H1 (cell line): ENCODE measurements at regions not wholly inside any gene's neighbourhood (a gene's known extent, or its start where the extent isn't known, plus 50 kb on each side); places are given as distances from the start of the nearest gene placed in this dataset.

ENCODE experiments used
- CTCF ChIA-PET: fragments of 300-600 bp; sonication (Branson Sonifier 250); formaldehyde crosslinking; loops from one replicate; lab custom pipeline; 2021; ENCODE audit not compliant: partially characterized antibody; lab: Charles Lee
- POLR2A ChIA-PET: fragments of 300-600 bp; sonication (Branson Sonifier 250); formaldehyde crosslinking; loops from one replicate; lab custom pipeline; 2021; ENCODE audit warnings: inconsistent platforms; ENCODE audit not compliant: partially characterized antibody; lab: Charles Lee
- DNase-seq, 2 experiments: peaks; one replicate each; pipeline versions ENCODE4 v3.0.0 to v3.0.0-alpha.2; 2010 to 2022; ENCODE audit warnings: low spot score in 2 of 2, low read depth in 1 of 2, mixed read lengths in 1 of 2
- FAIRE-seq: peaks from 2 replicates; lab custom pipeline; 2011; peaks lifted over from hg19 to GRCh38; lab: Jason Lieb, UNC
- H2AFZ ChIP-seq: 2 replicates; pipeline ENCODE4 v1.8.1; 2012; ENCODE audit warnings: low read length, inconsistent platforms
- H2AK5ac ChIP-seq: 2 replicates; pipeline ENCODE4 v1.6.1; 2013; ENCODE audit warnings: low read depth, low read length
- H2BK120ac ChIP-seq: replicated peaks from 2 replicates; pipeline ENCODE3; 2013; ENCODE audit warnings: low read depth, low read length, inconsistent platforms
- H2BK12ac ChIP-seq: 2 replicates; pipeline ENCODE4 v1.6.1; 2013; ENCODE audit warnings: low read depth, low read length
- H2BK15ac ChIP-seq: 2 replicates; pipeline ENCODE4 v1.6.1; 2013; ENCODE audit warnings: low read length
- H2BK20ac ChIP-seq: 2 replicates; pipeline ENCODE4 v1.6.1; 2013; ENCODE audit warnings: low read length
- H2BK5ac ChIP-seq: 2 replicates; pipeline ENCODE4 v1.6.1; 2013; ENCODE audit warnings: low read depth, low read length
- H3K14ac ChIP-seq: 2 replicates; pipeline ENCODE4 v1.6.1; 2013; ENCODE audit warnings: inconsistent platforms; ENCODE audit not compliant: insufficient read length
- H3K18ac ChIP-seq: 2 replicates; pipeline ENCODE4 v1.6.1; 2013; ENCODE audit warnings: low read length; ENCODE audit errors: extremely low read depth
- H3K23ac ChIP-seq: 2 replicates; pipeline ENCODE4 v1.6.1; 2013; ENCODE audit warnings: inconsistent platforms; ENCODE audit not compliant: insufficient read length
- H3K23me2 ChIP-seq: 2 replicates; pipeline ENCODE4 v1.6.1; 2013; ENCODE audit warnings: low read depth, low read length
- H3K27ac ChIP-seq: 2 replicates; pipeline ENCODE4 v1.6.1; 2011; ENCODE audit warnings: low read depth, low read length, inconsistent platforms
- H3K27me3 ChIP-seq, 4 experiments: replicated peaks in 1 of 4; 1 replicate in 1 of 4; 2 replicates in 3 of 4; pipeline versions ENCODE4 v1.6.1 to v1.8.1; 2011 to 2013; ENCODE audit warnings: low read length in 3 of 4, mild to moderate bottlenecking in 3 of 4, inconsistent platforms in 2 of 4, mixed read lengths in 2 of 4, moderate library complexity in 1 of 4; ENCODE audit not compliant: control insufficient read depth in 3 of 4, insufficient read depth in 3 of 4; ENCODE audit errors: extremely low read depth in 1 of 4
- H3K36me3 ChIP-seq, 4 experiments: 2 replicates each; pipeline versions ENCODE4 v1.6.1 to v1.8.1; 2011 to 2013; ENCODE audit warnings: mild to moderate bottlenecking in 4 of 4, low read length in 3 of 4, moderate library complexity in 2 of 4, control low read depth in 1 of 4, inconsistent platforms in 1 of 4; ENCODE audit not compliant: insufficient read depth in 4 of 4, control insufficient read depth in 2 of 4
- H3K4ac ChIP-seq: replicated peaks from 2 replicates; pipeline ENCODE3; 2013; ENCODE audit warnings: low read length, low read depth, mixed read lengths, inconsistent platforms; ENCODE audit not compliant: insufficient read length
- H3K4me1 ChIP-seq, 4 experiments: replicated peaks in 1 of 4; 1 replicate in 1 of 4; 2 replicates in 3 of 4; pipeline versions ENCODE4 v1.6.1 to v1.8.1; 2011 to 2013; ENCODE audit warnings: low read length in 3 of 4, inconsistent platforms in 2 of 4, mixed read lengths in 1 of 4; ENCODE audit not compliant: insufficient read depth in 4 of 4, control insufficient read depth in 3 of 4
- H3K4me2 ChIP-seq, 2 experiments: 2 replicates each; pipeline versions ENCODE4 v1.6.1 to v1.8.1; 2011 to 2013; ENCODE audit warnings: low read depth in 2 of 2, low read length in 2 of 2, control low read depth in 1 of 2, inconsistent platforms in 1 of 2, mild to moderate bottlenecking in 1 of 2; ENCODE audit not compliant: insufficient read depth in 1 of 2
- H3K4me3 ChIP-seq, 4 experiments: fragments of 200-600, 300-600 bp in 1 of 4; sonication (generic), shearing (Covaris generic), sonication (Bioruptor Twin) in 1 of 4; 2 replicates each; pipeline versions ENCODE4 v1.5.1 to v1.8.1; 2011 to 2016; ENCODE audit warnings: low read length in 4 of 4, low read depth in 3 of 4, control low read depth in 2 of 4, inconsistent platforms in 2 of 4, mild to moderate bottlenecking in 2 of 4, mixed read lengths in 1 of 4, moderate library complexity in 1 of 4; ENCODE audit not compliant: insufficient read depth in 2 of 4; ENCODE audit errors: extremely low read depth in 1 of 4
- H3K56ac ChIP-seq: replicated peaks from 2 replicates; pipeline ENCODE3; 2013; ENCODE audit warnings: low read depth, mild to moderate bottlenecking, mixed read lengths, low read length, inconsistent platforms; ENCODE audit not compliant: insufficient read length
- H3K79me1 ChIP-seq: 2 replicates; pipeline ENCODE4 v1.6.1; 2013; ENCODE audit warnings: low read depth, low read length, control low read depth
- H3K79me2 ChIP-seq, 2 experiments: 2 replicates each; pipeline versions ENCODE4 v1.6.1 to v1.8.1; 2012 to 2013; ENCODE audit warnings: low read length in 2 of 2, mild to moderate bottlenecking in 2 of 2, inconsistent platforms in 1 of 2; ENCODE audit not compliant: insufficient read depth in 2 of 2, control insufficient read depth in 1 of 2
- H3K9ac ChIP-seq, 4 experiments: replicated peaks in 1 of 4; 1 replicate in 1 of 4; 2 replicates in 3 of 4; pipeline versions ENCODE4 v1.6.1 to v1.8.1; 2011 to 2013; ENCODE audit warnings: low read depth in 3 of 4, low read length in 3 of 4, control low read depth in 2 of 4, mild to moderate bottlenecking in 2 of 4, moderate library complexity in 2 of 4, inconsistent platforms in 1 of 4; ENCODE audit errors: extremely low read depth in 1 of 4
- H3K9me3 ChIP-seq, 2 experiments: 2 replicates each; pipeline versions ENCODE4 v1.6.1 to v1.8.1; 2012 to 2013; ENCODE audit warnings: mild to moderate bottlenecking in 2 of 2, moderate library complexity in 2 of 2, control low read depth in 1 of 2, inconsistent platforms in 1 of 2, low read depth in 1 of 2, low read length in 1 of 2, mixed read lengths in 1 of 2; ENCODE audit not compliant: insufficient read depth in 2 of 2
- H4K20me1 ChIP-seq, 2 experiments: replicated peaks in 1 of 2; 2 replicates each; pipeline versions ENCODE3 to v1.8.1; 2011 to 2013; ENCODE audit warnings: inconsistent platforms in 2 of 2, low read length in 2 of 2, mild to moderate bottlenecking in 1 of 2; ENCODE audit not compliant: insufficient read depth in 2 of 2, control insufficient read depth in 1 of 2
- H4K5ac ChIP-seq: 2 replicates; pipeline ENCODE4 v1.6.1; 2013; ENCODE audit warnings: low read length, low read depth, mixed read lengths, inconsistent platforms; ENCODE audit not compliant: insufficient read length
- H4K8ac ChIP-seq: 2 replicates; pipeline ENCODE4 v1.8.0; 2013; ENCODE audit warnings: mild to moderate bottlenecking, moderate library complexity, low read length, inconsistent platforms; ENCODE audit not compliant: insufficient read depth; ENCODE audit errors: extremely low read depth
- H4K91ac ChIP-seq: replicated peaks from 2 replicates; pipeline ENCODE3; 2013; ENCODE audit warnings: low read length, mixed read lengths, inconsistent platforms; ENCODE audit not compliant: insufficient read length
- TAF1 ChIP-seq: IDR thresholded peaks from 2 replicates; pipeline ENCODE4 v1.6.1; 2011; ENCODE audit warnings: mild to moderate bottlenecking, low read depth, low read length
- YY1 ChIP-seq: IDR thresholded peaks from 2 replicates; pipeline ENCODE4 v1.6.1; 2011; ENCODE audit warnings: low read depth, mild to moderate bottlenecking, low read length
- WGBS, 2 experiments: shearing (Covaris generic) in 1 of 2; methylation state at CpG; one replicate each; pipeline versions ENCODE4 v1.1.6 to v1.1.7; 2013 to 2015; ENCODE audit warnings: low lambda C conversion rate in 2 of 2, mixed read lengths in 2 of 2, inconsistent platforms in 1 of 2, low coverage in 1 of 2, missing lambda C conversion rate in 1 of 2; ENCODE audit not compliant: insufficient replicate concordance in 2 of 2, insufficient coverage in 1 of 2, insufficient read length in 1 of 2; ENCODE audit errors: extremely low coverage in 1 of 2, missing lambda C conversion rate in 1 of 2; 5-methylcytosine and 5-hydroxymethylcytosine counted together
- TF ChIP-seq, protein P1 (sequence below), 3 experiments: IDR thresholded peaks; 1 replicate in 2 of 3; 2 replicates in 1 of 3; pipeline versions ENCODE4 v1.5.1 to v1.6.1; 2011; ENCODE audit warnings: low read length in 3 of 3, mild to moderate bottlenecking in 3 of 3, inconsistent platforms in 2 of 3, low read depth in 1 of 3, moderate library complexity in 1 of 3; ENCODE audit not compliant: insufficient read depth in 1 of 3; ENCODE audit errors: control extremely low read depth in 1 of 3

- Histone ChIP-seq H2AK5ac (no peak overlapping the region), H4K8ac (no peak overlapping the region; the same call in 1 of the 2 replicates), H3K23me2 (no peaks in the 10 kb centered on the region), H3K4ac (no peak overlapping the region), H4K5ac (no peak overlapping the region), H3K27me3 (no peaks in the 10 kb centered on the region), H3K9ac (no peak overlapping the region), H3K27ac (no peak overlapping the region), H3K79me2 (no peaks in the 10 kb centered on the region), H3K4me1 (no peaks in the 10 kb centered on the region), H3K14ac (no peak overlapping the region), H3K36me3 (no peaks in the 10 kb centered on the region), H3K9me3 (no peaks in the 10 kb centered on the region), H2BK12ac (no peak overlapping the region), H4K20me1 (no peaks in the 10 kb centered on the region), H4K91ac (no peak overlapping the region), H3K56ac (no peak overlapping the region), H3K79me1 (no peaks in the 10 kb centered on the region), H2BK5ac (no peak overlapping the region), H2AFZ (no peak overlapping the region), H2BK20ac (no peak overlapping the region), H3K23ac (no peak overlapping the region), H2BK120ac (no peak overlapping the region), H3K4me3 (no peak overlapping the region), H2BK15ac (no peak overlapping the region), H3K18ac (no peak overlapping the region), H3K4me2 (no peak overlapping the region)
- no peak for FAIRE-seq
- ChIA-PET CTCF (interaction anchor here (1.9 kb wide), 2 partner anchors 20 to 106 kb away, joined by 5 to 7 read pairs; no protein-coding TSS in a partner anchor), POLR2A (no interaction called here)
- whole genome bisulfite sequencing, 2 experiments = 86% methylated on average over 6 of the region's 6 CpGs; no CpG with 5 or more reads in 1 of the 2 experiments
- no peak for DNase-seq
- TF ChIP-seq YY1 (no peak), TAF1 (no peak)
- TF ChIP-seq, protein P1, sequence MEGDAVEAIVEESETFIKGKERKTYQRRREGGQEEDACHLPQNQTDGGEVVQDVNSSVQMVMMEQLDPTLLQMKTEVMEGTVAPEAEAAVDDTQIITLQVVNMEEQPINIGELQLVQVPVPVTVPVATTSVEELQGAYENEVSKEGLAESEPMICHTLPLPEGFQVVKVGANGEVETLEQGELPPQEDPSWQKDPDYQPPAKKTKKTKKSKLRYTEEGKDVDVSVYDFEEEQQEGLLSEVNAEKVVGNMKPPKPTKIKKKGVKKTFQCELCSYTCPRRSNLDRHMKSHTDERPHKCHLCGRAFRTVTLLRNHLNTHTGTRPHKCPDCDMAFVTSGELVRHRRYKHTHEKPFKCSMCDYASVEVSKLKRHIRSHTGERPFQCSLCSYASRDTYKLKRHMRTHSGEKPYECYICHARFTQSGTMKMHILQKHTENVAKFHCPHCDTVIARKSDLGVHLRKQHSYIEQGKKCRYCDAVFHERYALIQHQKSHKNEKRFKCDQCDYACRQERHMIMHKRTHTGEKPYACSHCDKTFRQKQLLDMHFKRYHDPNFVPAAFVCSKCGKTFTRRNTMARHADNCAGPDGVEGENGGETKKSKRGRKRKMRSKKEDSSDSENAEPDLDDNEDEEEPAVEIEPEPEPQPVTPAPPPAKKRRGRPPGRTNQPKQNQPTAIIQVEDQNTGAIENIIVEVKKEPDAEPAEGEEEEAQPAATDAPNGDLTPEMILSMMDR (IDR thresholded peaks at IDR 0.05; ENCODE audit: control extremely low read depth in 1 of 3, insufficient read depth in 1 of 3, low read depth in 1 of 3, low read length in 3 of 3) = no peak
Observed at GRCh38 chr13:111610879-111611278, 290.4 kb downstream of the TEX29 start.
